ENCODE measurements at regions not wholly inside any gene's neighbourhood (a gene's known extent, or its start where the extent isn't known, plus 50 kb on each side); places are given as distances from the start of the nearest gene placed in this dataset.
A peak's percentile ranks its signal among the peaks of the same experiment; 100 is the strongest.

- no peak for DNase-seq (ENCODE audit: low read depth)
Observed at GRCh38 chr6:165915022-165915770, 252.2 kb upstream of the PDE10A start.

GRCh38 chr6:165913676-165914570, 250.9 kb upstream of the PDE10A start:
- DNase-seq (ENCODE audit: low read depth): no peak

GRCh38 chr6:165910184-165910966, 247.3 kb upstream of the PDE10A start:
- DNase-seq (ENCODE audit: low read depth): no peak

- no peak for DNase-seq (ENCODE audit: low read depth)
Observed at GRCh38 chr6:165906736-165907135, 243.7 kb upstream of the PDE10A start.

GRCh38 chr6:165905744-165906143, 242.7 kb upstream of the PDE10A start:
- no peak for DNase-seq (ENCODE audit: low read depth)

GRCh38 chr6:165900970-165901369, 237.9 kb upstream of the PDE10A start:
- DNase-seq (ENCODE audit: low read depth): no peak

GRCh38 chr6:165899611-165900010, 236.6 kb upstream of the PDE10A start:
- no peak for DNase-seq (ENCODE audit: low read depth)

GRCh38 chr6:165895421-165896165, 232.6 kb upstream of the PDE10A start:
- no peak for DNase-seq (ENCODE audit: low read depth)

- no peak for DNase-seq (ENCODE audit: low read depth)
Observed at GRCh38 chr6:165894171-165894825, 231.3 kb upstream of the PDE10A start.

- no peak for DNase-seq (ENCODE audit: low read depth)
Observed at GRCh38 chr6:165893431-165893830, 230.4 kb upstream of the PDE10A start.

- DNase-seq (ENCODE audit: low read depth): no peak
Observed at GRCh38 chr6:165891320-165891719, 228.3 kb upstream of the PDE10A start.

- no peak for DNase-seq (ENCODE audit: low read depth)
Observed at GRCh38 chr6:165890404-165890735, 227.3 kb upstream of the PDE10A start.

- DNase-seq (ENCODE audit: low read depth): peak; percentile 33
Observed at GRCh38 chr6:165889636-165890403, 226.8 kb upstream of the PDE10A start.

- no peak for DNase-seq (ENCODE audit: low read depth)
Observed at GRCh38 chr6:165886169-165886568, 223.1 kb upstream of the PDE10A start.

GRCh38 chr6:165884813-165885765, 222.0 kb upstream of the PDE10A start:
- DNase-seq (ENCODE audit: low read depth): peak; percentile 32

- peak; percentile 6 for DNase-seq (ENCODE audit: low read depth)
Observed at GRCh38 chr6:165883851-165884640, 221.0 kb upstream of the PDE10A start.

GRCh38 chr6:165881806-165882205, 218.8 kb upstream of the PDE10A start:
- peak; percentile 7 for DNase-seq (ENCODE audit: low read depth)

- DNase-seq (ENCODE audit: low read depth): no peak
Observed at GRCh38 chr6:165880686-165881085, 217.6 kb upstream of the PDE10A start.
